ENCODE measurements at regions not wholly inside any gene's neighbourhood (a gene's known extent, or its start where the extent isn't known, plus 50 kb on each side); places are given as distances from the start of the nearest gene placed in this dataset.

DNA sequence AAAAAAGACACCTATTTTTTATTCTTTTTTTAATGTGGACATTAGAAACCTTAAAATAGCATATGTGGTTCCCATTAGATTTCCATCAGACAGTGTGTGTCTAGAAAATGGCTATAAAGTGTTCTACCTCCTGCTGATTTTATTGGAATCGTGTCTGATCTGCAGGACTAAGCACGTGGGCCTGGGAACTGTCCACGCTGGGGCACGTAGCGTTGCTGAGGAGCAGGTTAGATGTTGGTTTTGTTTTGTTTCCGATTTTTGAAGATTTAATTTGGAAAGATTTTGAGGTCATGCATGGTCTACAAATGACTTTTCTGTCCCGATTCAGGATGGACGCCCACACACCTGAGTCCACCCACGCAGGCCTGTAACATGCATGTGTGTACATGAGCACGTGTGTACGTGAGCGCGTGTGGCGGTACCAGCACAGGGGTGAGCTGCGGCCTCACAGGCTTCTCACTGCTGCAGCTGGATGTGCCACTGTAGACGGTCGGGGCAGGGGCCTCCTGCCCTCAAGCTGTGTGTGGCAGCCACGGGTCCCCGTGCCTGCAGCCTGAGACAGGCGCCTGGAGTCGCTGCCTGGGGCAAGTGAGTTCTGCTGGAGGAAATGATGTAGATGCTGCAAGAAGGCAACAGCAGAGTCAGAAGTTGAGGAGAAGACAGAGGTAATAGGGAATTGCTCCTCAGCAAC is 99.7 kb upstream of the CTDP1 start:
- no peak overlapping the region for H3K27ac ChIP-seq (ENCODE audit: low read length)
- H3K4me3 ChIP-seq (ENCODE audit: low read length), result no peak overlapping the region
- no peaks in the 10 kb centered on the region for H3K36me3 ChIP-seq (ENCODE audit: control insufficient read depth, insufficient read depth, low read length)
- DNase-seq (ENCODE audit: low read depth, low spot score), result no peak
- no CpG with 5 or more reads among the region's 21 CpGs for WGBS (ENCODE audit: insufficient coverage, insufficient read length)
- no peaks in the 10 kb centered on the region for H3K27me3 ChIP-seq (ENCODE audit: control insufficient read depth, insufficient read depth, low read length)
- H3K9me3 ChIP-seq (ENCODE audit: control insufficient read depth, insufficient read depth, low read length), result no peaks in the 10 kb centered on the region
- H3K4me1 ChIP-seq (ENCODE audit: control insufficient read depth, insufficient read depth, low read length), result no peaks in the 10 kb centered on the region

DNA sequence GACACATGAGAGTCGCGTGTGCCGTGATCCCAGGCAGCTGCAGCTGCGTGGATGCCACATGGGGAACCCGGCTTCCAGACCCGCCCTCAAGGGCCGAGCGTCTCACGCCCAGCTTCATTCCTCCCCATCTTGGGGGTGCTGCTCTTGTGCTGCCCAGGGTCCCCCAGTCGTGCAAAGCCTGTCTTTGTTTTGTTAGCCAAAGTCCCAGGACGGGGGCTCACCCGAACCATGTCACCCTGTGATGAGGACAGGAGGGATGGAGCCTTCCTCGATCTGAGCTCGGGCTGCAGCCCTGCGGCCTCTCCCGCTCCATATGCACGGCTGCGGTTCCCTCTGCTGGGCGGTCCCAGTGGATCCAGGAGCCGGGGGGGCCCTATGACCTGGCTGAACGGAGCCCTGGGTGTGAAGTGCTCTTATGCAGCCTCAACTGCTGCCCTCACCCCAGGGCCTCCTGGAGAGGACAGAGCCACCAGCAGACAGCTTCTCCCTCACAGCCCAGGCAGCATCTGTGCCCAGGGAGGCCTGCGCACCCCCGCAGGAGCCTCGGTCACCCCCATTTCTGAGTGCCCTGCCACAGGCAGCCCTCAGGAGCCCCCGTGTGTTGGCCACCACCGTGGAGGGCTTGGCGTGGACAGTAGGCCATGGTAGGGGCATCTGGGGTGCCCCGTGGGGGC is 99.0 kb upstream of the CTDP1 start:
- WGBS (ENCODE audit: insufficient coverage, insufficient read length), result no CpG with 5 or more reads among the region's 28 CpGs
- H3K36me3 ChIP-seq (ENCODE audit: control insufficient read depth, insufficient read depth, low read length), result no peaks in the 10 kb centered on the region
- H3K4me3 ChIP-seq (ENCODE audit: low read length), result no peak overlapping the region
- no peaks in the 10 kb centered on the region for H3K27me3 ChIP-seq (ENCODE audit: control insufficient read depth, insufficient read depth, low read length)
- no peaks in the 10 kb centered on the region for H3K9me3 ChIP-seq (ENCODE audit: control insufficient read depth, insufficient read depth, low read length)
- no peak overlapping the region for H3K27ac ChIP-seq (ENCODE audit: low read length)
- H3K4me1 ChIP-seq (ENCODE audit: control insufficient read depth, insufficient read depth, low read length), result no peaks in the 10 kb centered on the region
- no peak for DNase-seq (ENCODE audit: low read depth, low spot score)

DNA sequence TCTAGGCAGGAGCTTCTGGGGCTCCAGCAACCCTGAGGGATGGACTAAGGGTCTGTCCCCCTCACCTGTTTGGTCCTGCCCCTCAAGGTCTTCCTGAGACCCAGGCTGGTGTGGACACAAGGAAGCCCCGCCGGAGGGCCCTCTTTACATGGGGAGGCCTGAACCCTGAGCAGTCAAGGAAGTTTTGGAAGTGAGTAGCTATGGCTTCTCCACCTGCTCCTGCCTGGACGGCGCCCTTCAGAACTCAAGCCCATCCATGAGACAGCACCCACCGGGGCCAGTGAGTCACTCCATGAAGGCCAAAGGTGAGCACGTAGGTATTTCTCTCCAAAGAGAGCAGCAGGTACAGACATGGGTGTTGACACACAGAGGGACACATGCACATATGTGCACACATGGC is 98.2 kb upstream of the CTDP1 start:
- Histone ChIP-seq H3K9me3 (ENCODE audit: control insufficient read depth, insufficient read depth, low read length) (no peaks in the 10 kb centered on the region), H3K27ac (ENCODE audit: low read length) (no peak overlapping the region)
- no peak for DNase-seq (ENCODE audit: low read depth, low spot score)

DNA sequence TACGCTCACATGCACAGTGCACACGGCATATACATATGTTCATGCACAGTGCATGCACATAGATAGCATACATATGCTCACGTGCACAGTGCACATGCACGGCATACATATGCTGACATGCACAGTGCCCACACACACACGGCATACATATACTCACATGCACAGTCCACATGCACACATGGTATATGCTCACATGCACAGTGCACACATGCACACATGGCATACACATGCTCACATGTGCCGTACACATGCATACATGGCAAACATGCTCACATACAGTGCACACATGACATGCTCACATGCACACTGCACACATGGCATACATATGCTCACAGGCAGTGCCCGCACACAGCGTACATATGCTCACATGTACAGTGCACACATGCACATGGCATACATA is 97.7 kb upstream of the CTDP1 start:
- Histone ChIP-seq H3K4me3 (ENCODE audit: low read length) (no peak overlapping the region), H3K9me3 (ENCODE audit: control insufficient read depth, insufficient read depth, low read length) (no peaks in the 10 kb centered on the region), H3K27me3 (ENCODE audit: control insufficient read depth, insufficient read depth, low read length) (no peaks in the 10 kb centered on the region), H3K4me1 (ENCODE audit: control insufficient read depth, insufficient read depth, low read length) (no peaks in the 10 kb centered on the region), H3K27ac (ENCODE audit: low read length) (no peak overlapping the region), H3K36me3 (ENCODE audit: control insufficient read depth, insufficient read depth, low read length) (no peaks in the 10 kb centered on the region)
- no CpG with 5 or more reads among the region's 8 CpGs for WGBS (ENCODE audit: insufficient coverage, insufficient read length)
- DNase-seq (ENCODE audit: low read depth, low spot score), result no peak

More for the DNA sequence above, 98.2 kb upstream of the CTDP1 start:
- no peak overlapping the region for H3K4me3 ChIP-seq (ENCODE audit: low read length)
- no peaks in the 10 kb centered on the region for H3K27me3 ChIP-seq (ENCODE audit: control insufficient read depth, insufficient read depth, low read length)
- no CpG with 5 or more reads among the region's 6 CpGs for WGBS (ENCODE audit: insufficient coverage, insufficient read length)
- no peaks in the 10 kb centered on the region for H3K36me3 ChIP-seq (ENCODE audit: control insufficient read depth, insufficient read depth, low read length)
- H3K4me1 ChIP-seq (ENCODE audit: control insufficient read depth, insufficient read depth, low read length), result no peaks in the 10 kb centered on the region

DNA sequence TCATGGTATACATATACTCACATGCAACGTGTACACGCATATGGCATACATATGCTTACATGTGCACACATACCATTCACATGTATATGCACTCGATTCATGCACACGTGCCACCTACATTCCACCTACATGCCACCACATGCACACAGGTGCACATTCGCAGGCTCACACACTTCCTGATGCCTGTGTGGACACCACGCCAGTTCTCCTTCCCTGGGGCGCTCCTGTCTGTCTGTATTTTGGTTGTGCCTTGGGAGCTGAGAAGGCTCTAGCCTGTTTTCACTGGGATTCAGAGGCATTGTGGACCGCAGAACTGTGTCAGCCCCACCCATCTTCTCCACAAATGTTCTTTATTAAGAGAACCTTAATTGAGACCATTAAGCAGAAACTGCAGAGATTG is 96.6 kb upstream of the CTDP1 start:
- Histone ChIP-seq H3K27me3 (ENCODE audit: control insufficient read depth, insufficient read depth, low read length) (no peaks in the 10 kb centered on the region), H3K4me1 (ENCODE audit: control insufficient read depth, insufficient read depth, low read length) (no peaks in the 10 kb centered on the region), H3K4me3 (ENCODE audit: low read length) (no peak overlapping the region), H3K9me3 (ENCODE audit: control insufficient read depth, insufficient read depth, low read length) (no peaks in the 10 kb centered on the region), H3K27ac (ENCODE audit: low read length) (no peak overlapping the region), H3K36me3 (ENCODE audit: control insufficient read depth, insufficient read depth, low read length) (no peaks in the 10 kb centered on the region)
- WGBS (ENCODE audit: insufficient coverage, insufficient read length), result no CpG with 5 or more reads among the region's 8 CpGs
- DNase-seq (ENCODE audit: low read depth, low spot score), result no peak

DNA sequence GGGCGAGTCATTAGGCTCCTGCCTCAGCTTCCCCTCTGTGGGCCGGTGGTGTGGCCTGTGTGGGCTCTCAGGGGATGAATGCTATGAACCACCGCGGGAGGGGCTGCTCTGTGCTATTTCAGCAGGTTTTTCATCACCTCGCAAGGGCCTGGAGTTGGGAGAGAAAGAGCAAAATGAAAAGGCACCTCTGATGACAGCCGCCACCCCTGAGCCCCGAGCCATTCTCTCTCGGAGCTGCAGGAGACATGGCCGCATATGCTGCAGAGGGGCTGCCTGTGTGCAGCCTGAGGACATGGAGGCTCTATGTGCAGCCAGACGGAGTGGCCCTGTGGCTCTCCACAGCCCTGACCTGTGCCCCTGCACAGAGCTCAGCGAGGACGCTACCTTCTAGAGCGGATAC is 96.2 kb upstream of the CTDP1 start:
- DNase-seq (ENCODE audit: low read depth, low spot score), result no peak
- WGBS (ENCODE audit: insufficient coverage, insufficient read length), result no CpG with 5 or more reads among the region's 13 CpGs
- Histone ChIP-seq H3K9me3 (ENCODE audit: control insufficient read depth, insufficient read depth, low read length) (no peaks in the 10 kb centered on the region), H3K36me3 (ENCODE audit: control insufficient read depth, insufficient read depth, low read length) (no peaks in the 10 kb centered on the region), H3K27ac (ENCODE audit: low read length) (no peak overlapping the region), H3K4me3 (ENCODE audit: low read length) (no peak overlapping the region), H3K27me3 (ENCODE audit: control insufficient read depth, insufficient read depth, low read length) (no peaks in the 10 kb centered on the region), H3K4me1 (ENCODE audit: control insufficient read depth, insufficient read depth, low read length) (0 out of 2 replicates have a peak, but pooled peaks cover under 1% of the 10 kb centered on the region)

DNA sequence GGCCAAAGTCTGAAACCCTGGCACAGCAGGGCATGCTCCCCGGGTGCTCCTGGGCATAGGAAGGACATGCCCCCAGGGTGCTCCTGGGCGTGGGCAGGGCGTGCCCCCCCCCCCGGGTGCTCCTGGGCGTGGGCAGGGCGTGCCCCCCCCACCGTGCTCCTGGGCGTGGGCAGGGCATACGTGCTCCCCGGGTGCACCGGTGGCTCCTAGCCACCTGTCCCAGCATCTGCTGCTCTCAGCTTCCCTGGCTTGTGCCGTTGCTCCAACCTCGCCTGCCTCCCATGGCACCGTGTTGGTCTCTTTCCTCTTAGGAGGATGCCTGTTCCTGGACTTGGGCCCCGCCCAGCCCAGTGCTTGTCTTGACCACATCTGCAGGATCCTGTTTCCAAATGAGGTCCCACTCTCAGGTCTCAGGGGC is 95.6 kb upstream of the CTDP1 start:
- no peaks in the 10 kb centered on the region for H3K27me3 ChIP-seq (ENCODE audit: control insufficient read depth, insufficient read depth, low read length)
- peaks cover 4% of the 10 kb centered on the region for H3K4me1 ChIP-seq (ENCODE audit: control insufficient read depth, insufficient read depth, low read length)
- H3K27ac ChIP-seq (ENCODE audit: low read length), result no peak overlapping the region
- H3K4me3 ChIP-seq (ENCODE audit: low read length), result no peak overlapping the region
- no peaks in the 10 kb centered on the region for H3K9me3 ChIP-seq (ENCODE audit: control insufficient read depth, insufficient read depth, low read length)
- no CpG with 5 or more reads among the region's 15 CpGs for WGBS (ENCODE audit: insufficient coverage, insufficient read length)
- H3K36me3 ChIP-seq (ENCODE audit: control insufficient read depth, insufficient read depth, low read length), result no peaks in the 10 kb centered on the region
- DNase-seq (ENCODE audit: low read depth, low spot score), result no peak

DNA sequence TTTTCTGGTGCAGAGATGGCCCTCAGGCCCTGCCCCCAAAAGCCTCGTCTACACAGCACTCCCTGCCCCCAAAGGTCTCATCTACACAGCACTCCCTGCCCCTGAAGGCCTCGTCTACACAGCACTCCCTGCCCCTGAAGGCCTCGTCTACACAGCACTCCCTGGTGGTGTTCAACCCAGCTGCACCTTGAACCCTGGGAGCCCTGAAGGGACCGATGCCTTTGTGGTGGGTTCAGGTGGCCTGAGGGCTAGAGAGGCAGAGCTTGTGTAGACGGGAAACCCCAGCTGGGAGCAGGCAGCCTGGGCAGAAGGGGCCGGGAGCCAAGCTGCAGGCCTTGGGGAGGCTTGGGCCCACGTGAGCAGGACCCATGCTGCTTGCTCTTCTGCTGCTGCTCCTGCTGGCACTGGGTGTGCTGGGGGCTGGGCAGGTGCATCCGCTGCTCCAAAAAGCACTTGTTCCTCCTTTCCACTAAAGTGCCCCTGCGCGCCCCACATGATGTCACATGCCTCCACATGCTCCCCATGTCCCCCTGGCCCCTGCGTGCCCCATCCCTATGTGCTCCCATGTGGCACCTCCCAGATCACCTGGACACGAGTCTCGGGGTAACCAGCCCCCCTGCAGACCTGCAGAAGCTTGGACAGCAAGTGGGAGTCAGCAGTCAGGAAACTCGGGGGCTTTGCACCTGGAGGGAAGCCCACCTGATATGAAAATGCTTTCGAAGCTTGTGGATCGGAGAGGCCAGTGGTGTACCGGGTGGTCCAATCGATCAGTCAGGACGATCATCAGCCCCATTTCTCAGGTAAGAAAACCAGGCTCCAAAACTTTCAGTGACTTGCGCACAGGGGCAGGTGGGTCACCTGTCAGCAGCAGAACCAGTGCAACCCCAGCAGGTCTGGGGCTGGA is 94.9 kb upstream of the CTDP1 start:
- no peaks in the 10 kb centered on the region for H3K27me3 ChIP-seq (ENCODE audit: control insufficient read depth, insufficient read depth, low read length)
- peaks cover 5% of the 10 kb centered on the region for H3K4me1 ChIP-seq (ENCODE audit: control insufficient read depth, insufficient read depth, low read length)
- no peak overlapping the region for H3K27ac ChIP-seq (ENCODE audit: low read length)
- no peaks in the 10 kb centered on the region for H3K9me3 ChIP-seq (ENCODE audit: control insufficient read depth, insufficient read depth, low read length)
- no peaks in the 10 kb centered on the region for H3K36me3 ChIP-seq (ENCODE audit: control insufficient read depth, insufficient read depth, low read length)
- no CpG with 5 or more reads among the region's 20 CpGs for WGBS (ENCODE audit: insufficient coverage, insufficient read length)
- DNase-seq (ENCODE audit: low read depth, low spot score), result no peak
- H3K4me3 ChIP-seq (ENCODE audit: low read length), result no peak overlapping the region

DNA sequence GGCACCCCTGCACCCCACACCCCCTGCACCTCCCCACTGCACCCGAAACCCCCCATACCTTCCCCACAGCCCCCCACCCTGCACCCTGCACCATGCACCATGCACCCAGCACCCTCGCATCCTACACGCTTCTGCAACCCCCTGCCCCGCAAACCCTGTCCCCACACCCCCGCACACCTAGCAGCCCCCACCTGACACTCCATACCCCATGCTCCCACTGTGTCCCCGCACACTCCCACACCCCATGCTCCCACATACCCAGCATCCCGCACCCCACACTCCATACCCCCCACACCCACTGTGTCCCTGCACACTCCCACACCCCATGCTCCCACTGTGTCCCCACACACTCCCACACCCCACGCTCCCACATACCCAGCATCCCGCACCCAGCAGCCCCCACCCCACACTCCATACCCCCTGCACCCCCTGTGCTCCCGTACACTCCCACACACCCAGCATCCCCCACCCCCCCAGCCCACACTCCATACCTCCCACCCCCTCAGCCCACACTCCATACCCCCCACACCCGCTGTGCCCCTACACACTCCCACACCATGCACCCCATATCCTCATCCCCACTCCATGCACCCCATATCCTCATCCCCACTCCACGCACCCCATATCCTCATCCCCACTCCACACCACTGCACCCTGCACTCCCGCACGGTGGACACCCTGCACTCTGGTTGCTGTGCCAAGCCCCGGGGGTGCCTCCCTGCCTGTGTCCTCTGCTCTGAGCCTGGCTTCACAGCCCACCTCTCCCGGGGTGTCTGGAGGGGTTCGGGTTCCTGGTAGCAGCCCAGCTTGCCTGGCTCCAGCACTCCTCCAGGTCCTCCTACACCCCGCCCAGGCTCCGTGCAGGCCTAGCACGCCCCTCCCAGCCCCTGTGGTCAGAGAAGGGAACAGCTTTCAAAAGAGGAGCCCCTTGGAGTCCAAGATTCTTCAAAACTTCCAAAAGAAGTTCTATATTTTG is 93.9 kb upstream of the CTDP1 start:
- no peak for DNase-seq (ENCODE audit: low read depth, low spot score)
- WGBS (ENCODE audit: insufficient coverage, insufficient read length), result 100% methylated on average over 1 of the region's 20 CpGs
- no peak overlapping the region for H3K4me3 ChIP-seq (ENCODE audit: low read length)
- H3K9me3 ChIP-seq (ENCODE audit: control insufficient read depth, insufficient read depth, low read length), result no peaks in the 10 kb centered on the region
- H3K27me3 ChIP-seq (ENCODE audit: control insufficient read depth, insufficient read depth, low read length), result no peaks in the 10 kb centered on the region
- H3K36me3 ChIP-seq (ENCODE audit: control insufficient read depth, insufficient read depth, low read length), result no peaks in the 10 kb centered on the region
- H3K4me1 ChIP-seq (ENCODE audit: control insufficient read depth, insufficient read depth, low read length), result peaks cover 5% of the 10 kb centered on the region
- H3K27ac ChIP-seq (ENCODE audit: low read length), result no peak overlapping the region

All from iPS DF 6.9 (cell line).